ENCODE measurements at regions not wholly inside any gene's neighbourhood (a gene's known extent, or its start where the extent isn't known, plus 50 kb on each side); places are given as distances from the start of the nearest gene placed in this dataset.

DNA sequence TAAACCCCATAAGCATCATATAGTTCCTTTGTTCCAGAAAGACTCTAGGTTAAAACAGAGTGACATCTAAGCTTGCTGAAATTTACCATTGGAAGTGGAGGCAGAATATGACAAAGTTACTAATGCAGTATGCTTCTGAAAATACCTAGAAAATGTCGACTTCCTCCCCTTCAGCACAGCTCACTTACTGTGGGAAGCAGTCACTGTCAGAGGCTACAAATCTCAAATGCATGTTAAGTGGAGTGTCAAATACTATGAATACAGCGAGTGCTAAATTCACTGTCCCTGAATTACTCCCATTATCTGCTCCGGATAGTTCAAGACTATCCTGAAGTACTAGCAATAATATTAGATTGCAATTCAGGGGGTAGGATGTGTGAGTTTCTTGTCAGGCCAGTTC is 1454.6 kb downstream of the AACS start:
- no peaks in the 10 kb centered on the region for H3F3A ChIP-seq (replicated peaks; ENCODE audit: low read depth)
- H3K9me2 ChIP-seq (ENCODE audit: insufficient read depth): no peaks in the 10 kb centered on the region
- H4K20me1 ChIP-seq (replicated peaks; ENCODE audit: insufficient read depth): no peaks in the 10 kb centered on the region
- H3K27ac ChIP-seq (ENCODE audit: low read depth): no peak overlapping the region
- H3K79me2 ChIP-seq (replicated peaks; ENCODE audit: insufficient read depth): no peaks in the 10 kb centered on the region
- no peak for TF ChIP-seq EZH2 (IDR thresholded peaks at IDR 0.05; ENCODE audit: low read depth, unreplicated experiment)
- TF ChIP-seq EZH2phosphoT487 (IDR thresholded peaks at IDR 0.05; ENCODE audit: unreplicated experiment): no peak
- TF ChIP-seq ZNF331 (CRISPR knock-in tag; IDR thresholded peaks at IDR 0.05; ENCODE audit: low read depth): no peak
- H3K36me3 Mint-ChIP-seq (ENCODE audit: low read depth): peaks cover 18% of the 10 kb centered on the region; the same call in 2 of the 3 replicates
- H3K27me3 Mint-ChIP-seq (ENCODE audit: insufficient read depth, low read depth, poor library complexity): no peaks in the 10 kb centered on the region
- ATAC-seq (no peak), DNase-seq (ENCODE audit: low spot score) (no peak)
- peaks cover 79% of the 10 kb centered on the region for H3K9me3 Mint-ChIP-seq
- no peak overlapping the region for H3K4me2 ChIP-seq
- no peaks in the 10 kb centered on the region for H3K27me3 ChIP-seq (ENCODE audit: insufficient read depth)
- H3K4me1 Mint-ChIP-seq: no peaks in the 10 kb centered on the region
- no peak overlapping the region for H3K4me3 ChIP-seq
- no peaks in the 10 kb centered on the region for H3K36me3 ChIP-seq (ENCODE audit: insufficient read depth)
- H3K27ac Mint-ChIP-seq: no peak overlapping the region
- H2AFZ ChIP-seq: no peak overlapping the region
- H3K4me1 ChIP-seq (ENCODE audit: insufficient read depth): no peaks in the 10 kb centered on the region
- no peak overlapping the region for H3K4me3 Mint-ChIP-seq

DNA sequence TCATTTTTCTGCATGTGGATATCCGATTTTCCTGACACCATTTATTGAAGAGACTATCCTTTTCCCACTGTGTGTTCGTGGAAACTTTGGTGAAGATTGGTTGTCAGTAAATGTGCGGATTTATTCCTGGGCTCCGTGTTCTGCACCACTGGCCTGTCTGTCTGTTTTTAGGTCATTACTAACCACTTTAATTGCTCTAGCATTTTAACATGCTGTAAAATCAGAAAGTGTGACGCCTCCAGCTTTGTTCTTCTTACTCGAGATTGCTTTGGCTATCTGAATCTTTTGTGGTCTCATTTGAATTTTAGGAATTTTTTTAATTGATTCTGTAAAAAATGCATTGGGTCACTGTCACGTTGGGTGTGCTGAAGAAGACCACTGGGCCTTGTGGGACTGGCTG is 1458.7 kb downstream of the AACS start:
- H3K27me3 ChIP-seq (ENCODE audit: insufficient read depth): no peaks in the 10 kb centered on the region
- no peaks in the 10 kb centered on the region for H4K20me1 ChIP-seq (replicated peaks; ENCODE audit: insufficient read depth)
- Mint-ChIP-seq H3K36me3 (ENCODE audit: low read depth) (peaks cover 15% of the 10 kb centered on the region; the same call in 2 of the 3 replicates), H3K27ac (no peak overlapping the region), H3K9me3 (peaks cover 80% of the 10 kb centered on the region), H3K27me3 (ENCODE audit: insufficient read depth, low read depth, poor library complexity) (no peaks in the 10 kb centered on the region), H3K4me1 (no peaks in the 10 kb centered on the region), H3K4me3 (no peak overlapping the region)
- no peak overlapping the region for H3K27ac ChIP-seq (ENCODE audit: low read depth)
- H3F3A ChIP-seq (replicated peaks; ENCODE audit: low read depth): no peaks in the 10 kb centered on the region
- no peaks in the 10 kb centered on the region for H3K36me3 ChIP-seq (ENCODE audit: insufficient read depth)
- no peaks in the 10 kb centered on the region for H3K79me2 ChIP-seq (replicated peaks; ENCODE audit: insufficient read depth)
- no peaks in the 10 kb centered on the region for H3K4me1 ChIP-seq (ENCODE audit: insufficient read depth)
- no peak for DNase-seq (ENCODE audit: low spot score)
- ATAC-seq: no peak
- no peak overlapping the region for H3K4me2 ChIP-seq
- no peak overlapping the region for H3K4me3 ChIP-seq
- no peak overlapping the region for H2AFZ ChIP-seq
- H3K9me2 ChIP-seq (ENCODE audit: insufficient read depth): no peaks in the 10 kb centered on the region
- TF ChIP-seq, protein P1, sequence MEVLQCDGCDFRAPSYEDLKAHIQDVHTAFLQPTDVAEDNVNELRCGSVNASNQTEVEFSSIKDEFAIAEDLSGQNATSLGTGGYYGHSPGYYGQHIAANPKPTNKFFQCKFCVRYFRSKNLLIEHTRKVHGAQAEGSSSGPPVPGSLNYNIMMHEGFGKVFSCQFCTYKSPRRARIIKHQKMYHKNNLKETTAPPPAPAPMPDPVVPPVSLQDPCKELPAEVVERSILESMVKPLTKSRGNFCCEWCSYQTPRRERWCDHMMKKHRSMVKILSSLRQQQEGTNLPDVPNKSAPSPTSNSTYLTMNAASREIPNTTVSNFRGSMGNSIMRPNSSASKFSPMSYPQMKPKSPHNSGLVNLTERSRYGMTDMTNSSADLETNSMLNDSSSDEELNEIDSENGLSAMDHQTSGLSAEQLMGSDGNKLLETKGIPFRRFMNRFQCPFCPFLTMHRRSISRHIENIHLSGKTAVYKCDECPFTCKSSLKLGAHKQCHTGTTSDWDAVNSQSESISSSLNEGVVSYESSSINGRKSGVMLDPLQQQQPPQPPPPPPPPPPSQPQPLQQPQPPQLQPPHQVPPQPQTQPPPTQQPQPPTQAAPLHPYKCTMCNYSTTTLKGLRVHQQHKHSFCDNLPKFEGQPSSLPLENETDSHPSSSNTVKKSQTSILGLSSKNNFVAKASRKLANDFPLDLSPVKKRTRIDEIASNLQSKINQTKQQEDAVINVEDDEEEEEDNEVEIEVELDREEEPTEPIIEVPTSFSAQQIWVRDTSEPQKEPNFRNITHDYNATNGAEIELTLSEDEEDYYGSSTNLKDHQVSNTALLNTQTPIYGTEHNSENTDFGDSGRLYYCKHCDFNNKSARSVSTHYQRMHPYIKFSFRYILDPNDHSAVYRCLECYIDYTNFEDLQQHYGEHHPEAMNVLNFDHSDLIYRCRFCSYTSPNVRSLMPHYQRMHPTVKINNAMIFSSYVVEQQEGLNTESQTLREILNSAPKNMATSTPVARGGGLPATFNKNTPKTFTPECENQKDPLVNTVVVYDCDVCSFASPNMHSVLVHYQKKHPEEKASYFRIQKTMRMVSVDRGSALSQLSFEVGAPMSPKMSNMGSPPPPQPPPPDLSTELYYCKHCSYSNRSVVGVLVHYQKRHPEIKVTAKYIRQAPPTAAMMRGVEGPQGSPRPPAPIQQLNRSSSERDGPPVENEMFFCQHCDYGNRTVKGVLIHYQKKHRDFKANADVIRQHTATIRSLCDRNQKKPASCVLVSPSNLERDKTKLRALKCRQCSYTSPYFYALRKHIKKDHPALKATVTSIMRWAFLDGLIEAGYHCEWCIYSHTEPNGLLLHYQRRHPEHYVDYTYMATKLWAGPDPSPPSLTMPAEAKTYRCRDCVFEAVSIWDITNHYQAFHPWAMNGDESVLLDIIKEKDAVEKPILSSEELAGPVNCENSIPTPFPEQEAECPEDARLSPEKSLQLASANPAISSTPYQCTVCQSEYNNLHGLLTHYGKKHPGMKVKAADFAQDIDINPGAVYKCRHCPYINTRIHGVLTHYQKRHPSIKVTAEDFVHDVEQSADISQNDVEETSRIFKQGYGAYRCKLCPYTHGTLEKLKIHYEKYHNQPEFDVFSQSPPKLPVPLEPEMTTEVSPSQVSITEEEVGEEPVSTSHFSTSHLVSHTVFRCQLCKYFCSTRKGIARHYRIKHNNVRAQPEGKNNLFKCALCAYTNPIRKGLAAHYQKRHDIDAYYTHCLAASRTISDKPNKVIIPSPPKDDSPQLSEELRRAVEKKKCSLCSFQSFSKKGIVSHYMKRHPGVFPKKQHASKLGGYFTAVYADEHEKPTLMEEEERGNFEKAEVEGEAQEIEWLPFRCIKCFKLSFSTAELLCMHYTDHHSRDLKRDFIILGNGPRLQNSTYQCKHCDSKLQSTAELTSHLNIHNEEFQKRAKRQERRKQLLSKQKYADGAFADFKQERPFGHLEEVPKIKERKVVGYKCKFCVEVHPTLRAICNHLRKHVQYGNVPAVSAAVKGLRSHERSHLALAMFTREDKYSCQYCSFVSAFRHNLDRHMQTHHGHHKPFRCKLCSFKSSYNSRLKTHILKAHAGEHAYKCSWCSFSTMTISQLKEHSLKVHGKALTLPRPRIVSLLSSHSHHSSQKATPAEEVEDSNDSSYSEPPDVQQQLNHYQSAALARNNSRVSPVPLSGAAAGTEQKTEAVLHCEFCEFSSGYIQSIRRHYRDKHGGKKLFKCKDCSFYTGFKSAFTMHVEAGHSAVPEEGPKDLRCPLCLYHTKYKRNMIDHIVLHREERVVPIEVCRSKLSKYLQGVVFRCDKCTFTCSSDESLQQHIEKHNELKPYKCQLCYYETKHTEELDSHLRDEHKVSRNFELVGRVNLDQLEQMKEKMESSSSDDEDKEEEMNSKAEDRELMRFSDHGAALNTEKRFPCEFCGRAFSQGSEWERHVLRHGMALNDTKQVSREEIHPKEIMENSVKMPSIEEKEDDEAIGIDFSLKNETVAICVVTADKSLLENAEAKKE (CRISPR knock-in tag; IDR thresholded peaks at IDR 0.05): no peak
- TF ChIP-seq POLR2AphosphoS5 (IDR thresholded peaks at IDR 0.05; ENCODE audit: low read depth) (no peak), EZH2 (IDR thresholded peaks at IDR 0.05; ENCODE audit: low read depth, unreplicated experiment) (no peak), STAT1 (IDR thresholded peaks at IDR 0.05; ENCODE audit: unreplicated experiment) (no peak), NANOG (IDR thresholded peaks at IDR 0.05; ENCODE audit: borderline replicate concordance) (no peak), ZNF114 (CRISPR knock-in tag; IDR thresholded peaks at IDR 0.05) (no peak), JUNB (IDR thresholded peaks at IDR 0.05; ENCODE audit: unreplicated experiment) (no peak), CREB1 (CRISPR knock-in tag; IDR thresholded peaks at IDR 0.05; ENCODE audit: low read depth) (no peak)
- TF ChIP-seq, protein P2, sequence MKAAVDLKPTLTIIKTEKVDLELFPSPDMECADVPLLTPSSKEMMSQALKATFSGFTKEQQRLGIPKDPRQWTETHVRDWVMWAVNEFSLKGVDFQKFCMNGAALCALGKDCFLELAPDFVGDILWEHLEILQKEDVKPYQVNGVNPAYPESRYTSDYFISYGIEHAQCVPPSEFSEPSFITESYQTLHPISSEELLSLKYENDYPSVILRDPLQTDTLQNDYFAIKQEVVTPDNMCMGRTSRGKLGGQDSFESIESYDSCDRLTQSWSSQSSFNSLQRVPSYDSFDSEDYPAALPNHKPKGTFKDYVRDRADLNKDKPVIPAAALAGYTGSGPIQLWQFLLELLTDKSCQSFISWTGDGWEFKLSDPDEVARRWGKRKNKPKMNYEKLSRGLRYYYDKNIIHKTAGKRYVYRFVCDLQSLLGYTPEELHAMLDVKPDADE (IDR thresholded peaks at IDR 0.05): no peak
- TF ChIP-seq, protein P3, sequence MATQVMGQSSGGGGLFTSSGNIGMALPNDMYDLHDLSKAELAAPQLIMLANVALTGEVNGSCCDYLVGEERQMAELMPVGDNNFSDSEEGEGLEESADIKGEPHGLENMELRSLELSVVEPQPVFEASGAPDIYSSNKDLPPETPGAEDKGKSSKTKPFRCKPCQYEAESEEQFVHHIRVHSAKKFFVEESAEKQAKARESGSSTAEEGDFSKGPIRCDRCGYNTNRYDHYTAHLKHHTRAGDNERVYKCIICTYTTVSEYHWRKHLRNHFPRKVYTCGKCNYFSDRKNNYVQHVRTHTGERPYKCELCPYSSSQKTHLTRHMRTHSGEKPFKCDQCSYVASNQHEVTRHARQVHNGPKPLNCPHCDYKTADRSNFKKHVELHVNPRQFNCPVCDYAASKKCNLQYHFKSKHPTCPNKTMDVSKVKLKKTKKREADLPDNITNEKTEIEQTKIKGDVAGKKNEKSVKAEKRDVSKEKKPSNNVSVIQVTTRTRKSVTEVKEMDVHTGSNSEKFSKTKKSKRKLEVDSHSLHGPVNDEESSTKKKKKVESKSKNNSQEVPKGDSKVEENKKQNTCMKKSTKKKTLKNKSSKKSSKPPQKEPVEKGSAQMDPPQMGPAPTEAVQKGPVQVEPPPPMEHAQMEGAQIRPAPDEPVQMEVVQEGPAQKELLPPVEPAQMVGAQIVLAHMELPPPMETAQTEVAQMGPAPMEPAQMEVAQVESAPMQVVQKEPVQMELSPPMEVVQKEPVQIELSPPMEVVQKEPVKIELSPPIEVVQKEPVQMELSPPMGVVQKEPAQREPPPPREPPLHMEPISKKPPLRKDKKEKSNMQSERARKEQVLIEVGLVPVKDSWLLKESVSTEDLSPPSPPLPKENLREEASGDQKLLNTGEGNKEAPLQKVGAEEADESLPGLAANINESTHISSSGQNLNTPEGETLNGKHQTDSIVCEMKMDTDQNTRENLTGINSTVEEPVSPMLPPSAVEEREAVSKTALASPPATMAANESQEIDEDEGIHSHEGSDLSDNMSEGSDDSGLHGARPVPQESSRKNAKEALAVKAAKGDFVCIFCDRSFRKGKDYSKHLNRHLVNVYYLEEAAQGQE (IDR thresholded peaks at IDR 0.05; ENCODE audit: unreplicated experiment): no peak
